Lower leg skin (tissue), 4 donors: ENCODE measurements at regions not wholly inside any gene's neighbourhood (a gene's known extent, or its start where the extent isn't known, plus 50 kb on each side); places are given as distances from the start of the nearest gene placed in this dataset.

Source experiments
- DNase-seq, 2 donors: peaks; one replicate each; pipeline ENCODE4 v3.0.0-alpha.2; 2019; ENCODE audit warnings: low spot score in 2 of 2
- H3K4me3 ChIP-seq: fragments of 200-600 bp; sonication (generic); 2 replicates; pipeline ENCODE4 v1.5.1; 2017; ENCODE audit warnings: mild to moderate bottlenecking, low read depth; ENCODE audit not compliant: poor library complexity, severe bottlenecking
- CTCF ChIP-seq, 3 donors: fragments of 450-650 bp; IDR thresholded peaks; one replicate each; pipeline ENCODE4 v1.5.1; 2016; ENCODE audit warnings: antibody characterized with exemption in 3 of 3, mild to moderate bottlenecking in 3 of 3, moderate library complexity in 2 of 3
- POLR2A ChIP-seq, 2 donors: fragments of 450-650 bp; IDR thresholded peaks; one replicate each; pipeline ENCODE4 v1.6.1; 2016 to 2017; ENCODE audit warnings: antibody characterized with exemption in 2 of 2, mild to moderate bottlenecking in 1 of 2, moderate library complexity in 1 of 2
- WGBS, 2 donors: methylation state at CpG; one replicate each; pipeline ENCODE4 v1.1.5; 2018; 5-methylcytosine and 5-hydroxymethylcytosine counted together
- intact Hi-C: fragments of 100-400 bp; cut with DNase I; formaldehyde crosslinking; loops from one replicate; pipeline ENCODE4 v1.15.0; 2023; ENCODE audit warnings: low total_unique reads

- no peak overlapping the region for H3K4me3 ChIP-seq
- TF ChIP-seq CTCF (IDR thresholded peaks at IDR 0.05), result no peak
- TF ChIP-seq POLR2A (IDR thresholded peaks at IDR 0.05), result no peak
- intact Hi-C loops, result no loop called here
- no peak for DNase-seq
- WGBS, 2 donors, result 75 to 87% methylated on average over 2 of the region's 2 CpGs
Measured at GRCh38 chr7:142592231-142592630, 157.0 kb upstream of the PRSS1 start.

- no peak for DNase-seq
- no peak for TF ChIP-seq CTCF (IDR thresholded peaks at IDR 0.05)
- TF ChIP-seq POLR2A (IDR thresholded peaks at IDR 0.05), result no peak
- H3K4me3 ChIP-seq, result no peak overlapping the region
- WGBS, 2 donors, result 35 to 37% methylated on average over 2 of the region's 2 CpGs
- intact Hi-C loops, result no loop called here
Measured at GRCh38 chr7:142590830-142591457, 158.3 kb upstream of the PRSS1 start.

GRCh38 chr7:142590077-142590476, 159.2 kb upstream of the PRSS1 start:
- intact Hi-C loops, result no loop called here
- WGBS, 2 donors, result 80% methylated on average over 4 of the region's 4 CpGs
- DNase-seq, result no peak
- no peak overlapping the region for H3K4me3 ChIP-seq
- TF ChIP-seq CTCF (IDR thresholded peaks at IDR 0.05), result no peak
- no peak for TF ChIP-seq POLR2A (IDR thresholded peaks at IDR 0.05)

GRCh38 chr7:142587578-142588191, 161.6 kb upstream of the PRSS1 start:
- H3K4me3 ChIP-seq, result no peak overlapping the region
- no peak for DNase-seq
- no peak for TF ChIP-seq CTCF (IDR thresholded peaks at IDR 0.05)
- TF ChIP-seq POLR2A (IDR thresholded peaks at IDR 0.05), result no peak
- WGBS, 2 donors, result 67 to 68% methylated on average over 5 of the region's 5 CpGs
- intact Hi-C loops, result no loop called here

GRCh38 chr7:142586611-142587010, 162.7 kb upstream of the PRSS1 start:
- TF ChIP-seq POLR2A (IDR thresholded peaks at IDR 0.05) (no peak), CTCF (IDR thresholded peaks at IDR 0.05) (no peak)
- DNase-seq, result no peak
- WGBS, 2 donors, result 85 to 93% methylated on average over 3 of the region's 3 CpGs

GRCh38 chr7:142585425-142585824, 163.8 kb upstream of the PRSS1 start:
- no peak overlapping the region for H3K4me3 ChIP-seq
- 55 to 68% methylated on average over 2 of the region's 2 CpGs for WGBS, 2 donors
- no peak for DNase-seq
- intact Hi-C loops, result no loop called here
- TF ChIP-seq POLR2A (IDR thresholded peaks at IDR 0.05), result no peak
- TF ChIP-seq CTCF (IDR thresholded peaks at IDR 0.05), result no peak

More at GRCh38 chr7:142586611-142587010, 162.7 kb upstream of the PRSS1 start:
- intact Hi-C loops, result no loop called here
- no peak overlapping the region for H3K4me3 ChIP-seq
